OCI-LY1 (cell line): ENCODE measurements at regions not wholly inside any gene's neighbourhood (a gene's known extent, or its start where the extent isn't known, plus 50 kb on each side); places are given as distances from the start of the nearest gene placed in this dataset.

Experiments used
- EZH2 ChIP-seq: fragments of 200-600 bp; sonication (generic), shearing (Covaris generic); IDR thresholded peaks from 2 replicates; pipeline ENCODE4 v1.8.0; 2017; ENCODE audit warnings: borderline replicate concordance, mixed run types, mild to moderate bottlenecking, antibody characterized with exemption, low read length, moderate library complexity, mixed read lengths
- TF ChIP-seq, protein P1 (sequence below): fragments of 200-600 bp; sonication (generic), shearing (Covaris generic); IDR thresholded peaks from 2 replicates; pipeline ENCODE4 v1.5.1; 2017; ENCODE audit warnings: mild to moderate bottlenecking, antibody characterized with exemption, low read length, moderate library complexity, mixed read lengths

- TF ChIP-seq, protein P1, sequence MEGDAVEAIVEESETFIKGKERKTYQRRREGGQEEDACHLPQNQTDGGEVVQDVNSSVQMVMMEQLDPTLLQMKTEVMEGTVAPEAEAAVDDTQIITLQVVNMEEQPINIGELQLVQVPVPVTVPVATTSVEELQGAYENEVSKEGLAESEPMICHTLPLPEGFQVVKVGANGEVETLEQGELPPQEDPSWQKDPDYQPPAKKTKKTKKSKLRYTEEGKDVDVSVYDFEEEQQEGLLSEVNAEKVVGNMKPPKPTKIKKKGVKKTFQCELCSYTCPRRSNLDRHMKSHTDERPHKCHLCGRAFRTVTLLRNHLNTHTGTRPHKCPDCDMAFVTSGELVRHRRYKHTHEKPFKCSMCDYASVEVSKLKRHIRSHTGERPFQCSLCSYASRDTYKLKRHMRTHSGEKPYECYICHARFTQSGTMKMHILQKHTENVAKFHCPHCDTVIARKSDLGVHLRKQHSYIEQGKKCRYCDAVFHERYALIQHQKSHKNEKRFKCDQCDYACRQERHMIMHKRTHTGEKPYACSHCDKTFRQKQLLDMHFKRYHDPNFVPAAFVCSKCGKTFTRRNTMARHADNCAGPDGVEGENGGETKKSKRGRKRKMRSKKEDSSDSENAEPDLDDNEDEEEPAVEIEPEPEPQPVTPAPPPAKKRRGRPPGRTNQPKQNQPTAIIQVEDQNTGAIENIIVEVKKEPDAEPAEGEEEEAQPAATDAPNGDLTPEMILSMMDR: no peak
- TF ChIP-seq EZH2: no peak
These were observed 536.5 kb downstream of the CDH11 start for GRCh38 chr16:64585367-64585766.
